RWPE1 (cell line): ENCODE measurements at regions not wholly inside any gene's neighbourhood (a gene's known extent, or its start where the extent isn't known, plus 50 kb on each side); places are given as distances from the start of the nearest gene placed in this dataset.

Source experiments
- CTCF ChIA-PET: fragments of 350-600 bp; sonication (Branson Sonifier 250); formaldehyde crosslinking; extraction: SDS; loops from one replicate; lab custom pipeline; 2021; lab: Yijun Ruan, JAX
- POLR2A ChIA-PET: fragments of 400-600 bp; formaldehyde crosslinking; extraction: SDS; loops from one replicate; lab custom pipeline; 2020; ENCODE audit warnings: antibody characterized with exemption; ENCODE audit not compliant: low non-redundant PET; lab: Yijun Ruan, JAX
- DNase-seq: peaks from one replicate; pipeline ENCODE4 v3.0.0; 2012; ENCODE audit warnings: low spot score
- H3K27ac ChIP-seq: fragments of 450-650 bp; 2 replicates; pipeline ENCODE4 v1.5.1; 2017
- CTCF ChIP-seq: fragments of 450-650 bp; conservative IDR thresholded peaks from 2 replicates; pipeline ENCODE4 v1.5.1; 2017; ENCODE audit warnings: low read depth, mild to moderate bottlenecking

GRCh38 chr10:126776168-126776567 is 105.7 kb upstream of the C10orf90 start:
- ChIA-PET POLR2A (no interaction called here), CTCF (no interaction called here)
- no peak for DNase-seq
- H3K27ac ChIP-seq, result no peak overlapping the region
- no peak for TF ChIP-seq CTCF

GRCh38 chr10:126777714-126778113 is 107.2 kb upstream of the C10orf90 start:
- ChIA-PET CTCF (no interaction called here), POLR2A (no interaction called here)
- H3K27ac ChIP-seq, result no peak overlapping the region
- DNase-seq, result no peak
- TF ChIP-seq CTCF, result no peak

GRCh38 chr10:126781450-126782216 is 111.1 kb upstream of the C10orf90 start:
- no peak for TF ChIP-seq CTCF
- POLR2A ChIA-PET, result no interaction called here
- no peak for DNase-seq
- no peak overlapping the region for H3K27ac ChIP-seq
- CTCF ChIA-PET, result interaction anchor here (0.7 kb wide), 1 partner anchor 576 kb away, joined by 5 read pairs; no protein-coding TSS in a partner anchor

- no peak overlapping the region for H3K27ac ChIP-seq
- ChIA-PET POLR2A (no interaction called here), CTCF (interaction anchor here (0.6 to 0.8 kb wide), 2 partner anchors 36 to 420 kb away, joined by 3 read pairs; no protein-coding TSS in a partner anchor)
- DNase-seq, result no peak
- TF ChIP-seq CTCF, result no peak
Measured at GRCh38 chr10:126783806-126784557, 113.5 kb upstream of the C10orf90 start.

DNA sequence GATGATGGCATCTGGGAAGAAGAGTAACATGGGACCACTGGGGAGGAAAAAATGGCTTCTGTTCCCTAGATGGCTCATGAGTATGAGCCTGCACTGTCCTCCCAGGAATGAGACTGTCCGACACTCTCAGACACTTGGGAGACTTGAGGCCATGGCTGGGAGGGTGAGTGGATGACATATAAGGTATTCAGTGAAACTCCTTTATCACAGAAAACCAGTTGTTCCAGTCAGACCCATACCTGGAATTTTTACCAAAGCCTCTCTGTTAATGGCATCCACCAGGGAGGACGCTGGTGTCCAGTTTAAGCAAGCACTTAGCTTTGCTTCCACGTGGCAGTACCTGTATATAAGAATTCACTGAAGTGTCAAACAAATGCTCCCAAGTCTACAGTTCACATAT is 116.7 kb upstream of the C10orf90 start:
- ChIA-PET POLR2A (no interaction called here), CTCF (interaction anchor here (0.5 kb wide), 2 partner anchors 595 to 1363 kb away, joined by 3 to 5 read pairs; no protein-coding TSS in a partner anchor)
- no peak for DNase-seq
- TF ChIP-seq CTCF, result no peak
- no peak overlapping the region for H3K27ac ChIP-seq

GRCh38 chr10:126795318-126795717 is 109.9 kb upstream of the DOCK1 start:
- no peak for TF ChIP-seq CTCF
- DNase-seq, result no peak
- CTCF ChIA-PET, result no interaction called here
- POLR2A ChIA-PET, result no interaction called here
- no peak overlapping the region for H3K27ac ChIP-seq
